ENCODE measurements at regions not wholly inside any gene's neighbourhood (a gene's known extent, or its start where the extent isn't known, plus 50 kb on each side); places are given as distances from the start of the nearest gene placed in this dataset.
A peak's percentile ranks its signal among the peaks of the same experiment; 100 is the strongest.

DNA sequence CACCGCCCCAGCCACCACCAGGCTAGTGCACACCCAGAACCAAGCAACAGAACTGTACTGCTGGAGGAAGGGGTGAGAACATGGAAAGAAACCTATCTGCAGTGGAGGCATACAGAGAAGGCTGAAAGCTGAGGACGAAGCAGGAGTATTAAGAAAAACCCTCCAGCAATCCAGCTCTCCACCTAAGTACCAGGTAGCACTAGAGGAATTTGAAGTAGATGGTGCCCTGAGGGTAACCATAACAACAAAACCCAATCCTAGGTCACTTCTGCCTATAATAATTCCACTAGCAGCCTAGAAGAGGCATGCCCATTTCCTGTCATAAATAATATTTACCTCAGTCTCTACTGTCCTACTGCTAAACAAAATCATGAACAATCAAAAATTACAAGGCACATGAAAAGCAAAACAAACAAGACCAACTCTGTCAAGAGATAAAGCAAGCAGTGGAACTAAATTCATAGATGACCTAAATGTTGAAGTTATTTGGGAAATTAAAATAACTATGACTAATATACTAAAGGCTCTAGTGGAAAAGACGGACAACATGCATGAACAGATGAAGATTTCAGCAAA, 51.1 kb downstream of the HYCC1 start:
- no peak for DNase-seq

DNA sequence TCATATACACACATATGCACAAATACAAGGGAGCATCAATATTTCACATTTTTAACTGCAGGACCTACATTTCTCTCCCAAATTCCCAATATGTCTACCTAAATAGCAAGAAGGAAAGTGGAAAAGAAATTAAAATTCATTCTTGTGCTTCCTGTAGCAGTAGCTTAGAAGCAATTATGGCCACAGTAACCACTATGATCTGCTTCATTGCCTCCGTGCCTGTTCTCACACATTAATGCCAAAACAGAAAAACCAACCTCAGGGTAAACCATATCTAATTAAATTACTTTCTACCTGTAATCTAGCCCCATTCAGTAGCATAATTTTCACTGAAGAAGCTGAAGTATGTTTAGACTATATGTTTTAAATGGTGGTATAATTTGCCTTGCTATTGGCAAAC, 55.2 kb downstream of the HYCC1 start:
- no peak for DNase-seq

DNA sequence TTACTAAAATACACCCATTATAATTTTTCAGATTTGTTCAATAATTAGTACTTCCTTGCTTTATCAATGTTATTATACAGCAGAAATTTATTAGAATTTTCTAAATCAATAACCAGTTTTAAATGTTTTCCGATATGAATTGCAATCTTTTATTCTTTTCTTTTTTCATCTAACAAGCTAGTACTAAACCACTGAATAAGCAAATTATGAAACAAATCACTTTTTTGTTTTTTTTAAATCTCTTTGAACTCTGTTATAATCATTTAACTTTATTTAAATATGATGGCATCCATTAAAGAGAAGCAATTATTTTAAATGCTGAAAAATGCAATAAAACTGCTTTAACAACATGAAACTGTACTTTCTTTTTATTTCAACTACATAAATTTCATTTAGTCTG, 59.7 kb downstream of the HYCC1 start:
- no peak for DNase-seq

DNA sequence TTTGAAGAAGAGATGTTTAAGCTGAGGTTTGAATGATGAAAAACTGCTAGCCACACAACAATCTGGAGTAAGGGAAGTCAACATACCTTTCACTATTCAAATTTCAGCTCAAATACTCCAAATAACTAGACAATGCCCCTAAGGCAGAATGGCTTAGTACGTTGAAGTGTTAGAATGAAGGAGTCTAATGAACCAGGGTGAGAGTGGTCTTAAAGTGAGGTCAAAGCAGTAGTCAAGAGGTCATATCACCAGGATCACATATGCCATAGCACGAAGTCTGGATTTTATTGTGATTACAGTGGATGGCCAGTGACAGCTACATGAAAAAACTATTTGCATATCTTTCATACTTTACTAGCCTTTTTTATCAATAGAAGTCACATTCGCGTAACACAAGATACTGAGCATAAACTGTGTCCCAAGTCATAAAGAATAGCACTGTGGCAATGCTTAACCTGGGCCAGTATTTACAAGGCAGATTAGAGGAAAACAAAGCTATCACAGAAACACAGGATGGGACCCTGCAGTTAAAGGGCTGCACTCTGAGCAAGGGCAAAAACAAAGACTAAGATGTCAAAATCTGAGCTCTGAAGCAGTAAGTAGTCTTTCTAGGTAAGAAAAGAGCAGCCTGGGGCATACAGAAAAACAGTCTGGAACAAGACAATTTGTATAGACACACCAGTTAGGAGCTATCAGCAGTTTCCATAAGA, 61.5 kb downstream of the HYCC1 start:
- DNase-seq: no peak

DNA sequence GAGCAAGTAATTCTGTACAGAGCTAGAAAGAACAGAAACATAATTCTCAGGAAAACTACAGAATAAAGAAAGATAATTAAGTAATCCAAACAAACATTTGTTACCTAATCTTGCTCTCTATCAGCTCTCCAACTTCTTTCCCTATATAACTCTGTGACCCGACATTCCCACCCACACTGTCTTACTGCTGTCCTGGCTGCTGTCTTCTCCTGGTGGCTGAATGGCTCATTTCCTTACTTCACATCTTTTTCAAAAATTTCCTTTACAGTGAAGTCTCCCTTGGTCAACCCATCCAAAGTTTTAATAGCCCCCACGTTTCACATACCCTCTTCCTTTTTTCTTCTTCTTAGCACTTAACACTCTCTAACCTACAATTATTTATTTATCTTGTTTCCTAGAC, 64.0 kb downstream of the HYCC1 start:
- DNase-seq: no peak

DNA sequence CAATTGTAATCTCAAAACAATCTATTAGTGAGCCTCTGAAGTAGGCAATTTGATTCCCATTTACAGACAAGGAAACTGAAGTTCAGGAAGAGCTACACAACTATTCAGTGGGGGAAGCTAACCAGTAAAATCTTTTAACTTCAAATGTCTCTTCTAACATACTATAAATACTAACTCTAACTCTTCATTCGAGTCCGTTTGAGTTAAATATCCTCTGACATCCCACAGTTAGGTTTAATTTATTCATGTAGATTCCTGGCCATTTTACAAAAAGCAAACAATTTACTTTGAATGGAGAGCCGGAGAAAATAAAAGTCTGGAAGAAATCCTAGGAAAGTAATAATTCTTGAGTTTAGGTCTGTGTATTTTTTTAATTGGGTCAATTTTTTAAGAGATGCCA, 64.7 kb downstream of the HYCC1 start:
- no peak for DNase-seq

GRCh38 chr7:22948770-22949169, 65.2 kb downstream of the HYCC1 start:
- DNase-seq: no peak

- DNase-seq: peak; percentile 24 to 39
Observed at GRCh38 chr7:22945584-22945983, 68.3 kb downstream of the HYCC1 start.

GRCh38 chr7:22944510-22944909, 69.4 kb downstream of the HYCC1 start:
- no peak for DNase-seq

DNA sequence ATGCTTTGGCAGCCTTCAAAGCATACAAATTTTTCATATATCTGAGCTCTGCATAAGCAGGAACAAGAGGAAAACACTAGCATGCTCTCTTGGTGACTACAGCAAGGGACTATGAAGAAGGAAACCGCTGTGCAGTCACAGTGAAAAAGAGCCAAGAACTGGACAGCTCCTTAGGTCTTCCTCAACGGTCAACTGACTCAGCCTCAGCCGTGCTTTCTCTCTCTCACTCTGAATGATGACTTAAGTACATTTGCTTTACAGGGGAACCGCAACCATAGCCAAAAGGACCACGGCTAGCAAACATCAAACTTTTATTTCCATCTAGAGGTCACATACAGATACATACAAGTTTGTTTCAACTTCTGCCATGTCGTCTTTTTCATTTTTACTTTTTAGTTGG, 69.9 kb downstream of the HYCC1 start:
- peak; percentile 65 to 71 for DNase-seq

DNA sequence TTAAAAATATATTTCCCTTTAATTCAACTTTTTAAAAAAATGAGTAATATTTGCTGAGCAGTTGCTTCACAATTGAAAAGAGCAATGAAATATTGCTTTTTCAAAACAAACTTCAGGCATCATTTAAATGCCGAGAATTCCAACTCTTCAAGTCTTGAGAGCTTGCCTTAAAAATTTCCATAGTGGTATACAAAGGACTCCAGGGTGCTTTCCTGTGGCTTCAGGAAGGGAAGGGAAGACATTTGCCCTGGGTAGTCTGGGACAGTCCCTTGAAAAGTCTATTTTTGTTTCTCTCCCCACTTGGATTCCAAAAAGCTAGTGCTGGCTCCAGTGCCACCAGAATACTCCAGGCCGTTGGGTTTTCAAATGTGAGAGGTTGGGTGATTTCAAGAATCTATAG, 71.7 kb downstream of the HYCC1 start:
- no peak for DNase-seq

GRCh38 chr7:22939842-22940241, 74.1 kb downstream of the HYCC1 start:
- no peak for DNase-seq

DNA sequence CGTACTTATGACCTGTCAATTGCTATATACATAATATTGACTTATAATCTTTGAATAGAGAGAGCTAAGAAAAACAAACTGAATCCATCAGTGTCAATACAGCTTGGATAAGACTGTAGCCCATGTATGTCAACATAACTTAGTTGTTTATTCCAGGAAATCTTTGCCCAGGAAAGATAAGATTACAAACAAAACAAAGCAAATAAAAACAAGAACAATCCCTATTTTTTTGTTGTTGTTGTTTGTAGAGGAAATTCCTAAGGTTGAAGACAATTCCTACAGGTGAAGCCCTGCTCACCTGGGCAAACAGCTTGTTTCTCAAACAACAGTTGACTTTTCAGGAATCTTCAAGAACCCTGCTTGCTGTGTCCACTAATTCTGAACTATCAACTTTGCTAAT, 76.0 kb downstream of the HYCC1 start:
- no peak for DNase-seq

DNA sequence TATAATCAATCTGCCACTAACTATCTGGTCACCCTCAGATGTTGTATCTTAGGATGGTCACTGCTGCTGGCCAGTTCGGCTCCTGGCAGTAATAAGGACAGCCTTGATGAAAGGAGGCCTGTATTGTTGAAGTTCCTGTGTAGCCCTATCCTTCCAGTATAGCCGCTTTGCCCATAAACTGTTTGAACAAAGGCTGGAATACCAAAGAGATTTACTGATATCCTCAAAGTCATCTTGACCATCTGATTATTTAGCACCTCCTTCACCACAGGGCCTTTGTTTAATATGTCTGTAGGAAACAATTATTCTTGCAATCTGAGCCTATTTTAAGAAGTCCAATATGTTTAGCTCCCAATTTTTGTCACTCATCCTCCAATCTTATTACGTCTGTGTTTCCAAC, 77.7 kb downstream of the HYCC1 start:
- no peak for DNase-seq

- no peak for DNase-seq
Observed at GRCh38 chr7:22935269-22935668, 78.7 kb downstream of the HYCC1 start.

GRCh38 chr7:22934473-22935065, 79.4 kb downstream of the HYCC1 start:
- no peak for DNase-seq

GRCh38 chr7:22934023-22934422, 79.9 kb downstream of the HYCC1 start:
- DNase-seq: no peak

DNA sequence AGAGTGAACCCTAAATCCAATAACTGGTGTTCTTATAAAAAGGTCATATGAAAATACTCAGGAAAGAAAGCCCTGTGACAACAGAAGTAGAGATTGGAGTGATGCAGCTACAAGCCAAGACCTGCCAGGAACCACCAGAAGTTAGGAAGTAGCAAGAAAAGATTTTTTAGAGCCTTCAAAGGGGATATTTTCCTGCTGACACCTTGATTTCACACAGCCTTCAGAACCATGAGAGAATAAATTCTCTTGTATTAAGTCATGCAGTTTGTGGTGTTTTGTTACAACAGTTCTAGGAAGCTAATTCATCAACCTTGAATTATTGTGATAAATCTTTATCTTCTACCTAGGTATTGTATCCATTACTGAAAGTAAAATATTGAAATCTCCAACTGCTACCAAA, 81.0 kb downstream of the HYCC1 start:
- DNase-seq: no peak

DNA sequence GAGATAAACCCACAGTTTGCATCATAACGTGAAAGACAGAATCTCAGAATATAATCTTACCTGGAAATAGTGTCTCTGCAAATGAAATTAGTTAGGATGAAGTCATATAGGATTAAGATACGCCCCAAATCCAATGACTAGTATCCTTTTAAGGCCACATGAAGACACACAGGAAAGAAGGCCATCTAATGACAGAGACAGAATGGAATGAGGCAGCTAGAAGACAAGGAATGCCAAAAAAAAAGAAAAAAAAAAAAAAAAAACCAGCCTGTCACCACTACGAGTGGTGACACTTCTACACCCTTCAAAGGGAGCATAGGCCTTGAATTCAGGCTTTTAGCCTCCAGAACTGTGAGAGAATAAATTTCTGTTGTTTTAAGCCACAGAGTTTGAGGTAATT, 82.9 kb downstream of the HYCC1 start:
- DNase-seq: no peak

GRCh38 chr7:22922307-22922706, 91.6 kb downstream of the HYCC1 start:
- DNase-seq: no peak

DNA sequence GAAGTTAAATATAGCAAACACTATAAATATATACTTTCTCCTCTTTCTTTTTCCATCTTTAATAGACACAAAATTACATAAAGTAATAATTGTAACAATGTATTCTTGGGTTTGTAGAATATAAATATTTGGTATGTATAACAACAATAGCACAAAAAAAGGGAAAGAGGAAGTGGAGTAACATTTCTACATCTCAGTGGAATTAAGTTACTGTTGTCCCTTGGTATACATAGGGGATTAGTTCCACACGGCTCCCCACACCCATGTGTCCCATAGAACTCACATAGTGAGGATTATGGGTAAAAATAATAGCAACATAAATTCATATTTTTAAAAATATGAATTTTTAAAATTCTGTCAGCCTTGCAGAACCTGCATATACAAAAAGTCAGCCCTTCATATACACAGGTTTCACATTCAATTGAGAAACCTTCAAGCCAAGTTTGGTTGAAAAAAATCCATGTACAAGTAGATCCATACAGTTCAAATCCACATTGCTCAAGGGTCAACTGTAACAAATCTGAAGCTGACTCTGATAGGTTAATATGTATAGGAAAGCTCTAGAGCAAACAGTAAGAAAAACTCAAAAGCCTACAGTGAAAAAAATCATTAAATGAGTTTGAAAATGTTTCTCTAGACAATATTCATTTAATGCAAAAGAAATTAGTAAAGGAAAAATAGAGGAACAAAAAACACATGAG, 92.4 kb downstream of the HYCC1 start:
- DNase-seq: no peak

DNA sequence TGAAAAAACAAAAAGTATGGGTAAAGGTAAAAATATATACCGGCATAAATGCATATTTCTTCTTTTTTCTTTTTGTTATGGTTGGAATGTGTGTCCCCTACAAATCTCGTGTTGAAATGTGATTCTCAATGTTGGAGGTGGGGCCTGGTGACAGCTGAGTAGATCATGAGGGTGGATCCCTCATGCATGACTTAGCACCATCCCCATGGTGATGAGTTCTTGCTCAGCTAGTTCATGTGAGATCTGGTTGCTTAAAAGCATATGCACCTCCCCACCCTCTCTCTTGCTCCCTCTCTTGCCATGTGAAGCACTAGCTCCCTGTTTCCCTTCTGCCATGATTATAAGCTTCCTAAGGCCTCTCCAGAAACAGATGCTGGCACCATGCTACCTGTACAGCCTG, 93.3 kb downstream of the HYCC1 start:
- no peak for DNase-seq

- no peak for DNase-seq
Observed at GRCh38 chr7:22913158-22913557, 90.5 kb upstream of the TOMM7 start.
